Keratinocyte (primary cell): ENCODE measurements at regions not wholly inside any gene's neighbourhood (a gene's known extent, or its start where the extent isn't known, plus 50 kb on each side); places are given as distances from the start of the nearest gene placed in this dataset.

Experiments used
- CTCF ChIP-seq, 3 experiments: IDR thresholded peaks in 1 of 3; conservative IDR thresholded peaks in 1 of 3; optimal IDR thresholded peaks in 1 of 3; 2 replicates in 2 of 3; 3 replicates in 1 of 3; pipeline versions ENCODE3 to v1.5.1; 2011; ENCODE audit warnings: low read length in 3 of 3, mild to moderate bottlenecking in 3 of 3, moderate library complexity in 2 of 3, control low read depth in 1 of 3, inconsistent platforms in 1 of 3; ENCODE audit not compliant: insufficient read depth in 2 of 3; ENCODE audit errors: extremely low read depth in 1 of 3
- EZH2 ChIP-seq: IDR thresholded peaks from one replicate; pipeline ENCODE4 v1.6.1; 2012; ENCODE audit warnings: inconsistent platforms, mild to moderate bottlenecking, low read length, moderate library complexity

GRCh38 chr14:87156878-87157277, 836.1 kb downstream of the GALC start:
- TF ChIP-seq CTCF (optimal IDR thresholded peaks at IDR 0.05 in 1 of 3, IDR thresholded peaks at IDR 0.05 in 1 of 3, conservative IDR thresholded peaks at IDR 0.05 in 1 of 3; ENCODE audit: extremely low read depth in 1 of 3, insufficient read depth in 2 of 3, low read length in 3 of 3) (no peak), EZH2 (no peak)
